DOHH2 (cell line): ENCODE measurements at regions not wholly inside any gene's neighbourhood (a gene's known extent, or its start where the extent isn't known, plus 50 kb on each side); places are given as distances from the start of the nearest gene placed in this dataset.

Experiments used
- H3F3A ChIP-seq: fragments of 200-600 bp; sonication (generic), shearing (Covaris generic); 2 replicates; pipeline ENCODE4 v1.6.0; 2016; ENCODE audit warnings: antibody characterized with exemption, mild to moderate bottlenecking; ENCODE audit not compliant: control insufficient read depth, insufficient read depth
- H3K27ac ChIP-seq: fragments of 200-600 bp; sonication (generic); 2 replicates; pipeline ENCODE4 v1.5.1; 2014; ENCODE audit warnings: low read depth, mild to moderate bottlenecking, low read length, moderate library complexity
- H3K27me3 ChIP-seq: fragments of 200-600 bp; sonication (generic); 2 replicates; pipeline ENCODE4 v1.6.1; 2014; ENCODE audit warnings: mild to moderate bottlenecking, low read length, mixed read lengths; ENCODE audit not compliant: control insufficient read depth
- H3K36me3 ChIP-seq: fragments of 200-600 bp; sonication (generic); 2 replicates; pipeline ENCODE4 v1.6.1; 2014; ENCODE audit warnings: mild to moderate bottlenecking, low read length, moderate library complexity, mixed read lengths; ENCODE audit not compliant: control insufficient read depth
- H3K4me1 ChIP-seq: fragments of 200-600 bp; sonication (generic); 2 replicates; pipeline ENCODE4 v1.6.1; 2014; ENCODE audit warnings: mild to moderate bottlenecking, low read length, mixed read lengths; ENCODE audit not compliant: control insufficient read depth
- H3K4me2 ChIP-seq: fragments of 200-600 bp; sonication (generic); 2 replicates; pipeline ENCODE4 v1.6.0; 2014; ENCODE audit warnings: mild to moderate bottlenecking, low read length, moderate library complexity
- H3K4me3 ChIP-seq: fragments of 200-600 bp; sonication (generic); 2 replicates; pipeline ENCODE4 v1.5.1; 2014; ENCODE audit warnings: mild to moderate bottlenecking, low read length, mixed read lengths
- H3K79me2 ChIP-seq: fragments of 200-600 bp; sonication (generic); 2 replicates; pipeline ENCODE4 v1.6.1; 2014; ENCODE audit warnings: mild to moderate bottlenecking, low read length, mixed read lengths; ENCODE audit not compliant: control insufficient read depth
- H3K9me2 ChIP-seq: fragments of 200-600 bp; sonication (generic); replicated peaks from 2 replicates; pipeline ENCODE4 v1.6.1; 2014; ENCODE audit warnings: mild to moderate bottlenecking, low read length, mixed read lengths; ENCODE audit not compliant: control insufficient read depth
- H3K9me3 ChIP-seq: fragments of 200-600 bp; sonication (generic); 2 replicates; pipeline ENCODE4 v1.6.1; 2014; ENCODE audit warnings: antibody characterized with exemption, low read length, mixed read lengths; ENCODE audit not compliant: control insufficient read depth, insufficient read depth
- H4K20me1 ChIP-seq: fragments of 200-600 bp; sonication (generic); 2 replicates; pipeline ENCODE4 v1.6.0; 2014; ENCODE audit warnings: low read depth, mild to moderate bottlenecking, antibody characterized with exemption, low read length, moderate library complexity; ENCODE audit not compliant: control insufficient read depth, insufficient read depth
- EZH2phosphoT487 ChIP-seq: fragments of 200-600 bp; sonication (generic); IDR thresholded peaks from 2 replicates; pipeline ENCODE4 v1.6.1; 2017; ENCODE audit warnings: borderline replicate concordance, mild to moderate bottlenecking, antibody characterized with exemption, low read length, moderate library complexity, mixed read lengths
- TF ChIP-seq, protein P1 (sequence below): fragments of 200-600 bp; sonication (generic); IDR thresholded peaks from one replicate; pipeline ENCODE4 v1.5.1; 2014; ENCODE audit warnings: antibody characterized with exemption, mild to moderate bottlenecking, low read depth, low read length; ENCODE audit not compliant: poor library complexity, severe bottlenecking

DNA sequence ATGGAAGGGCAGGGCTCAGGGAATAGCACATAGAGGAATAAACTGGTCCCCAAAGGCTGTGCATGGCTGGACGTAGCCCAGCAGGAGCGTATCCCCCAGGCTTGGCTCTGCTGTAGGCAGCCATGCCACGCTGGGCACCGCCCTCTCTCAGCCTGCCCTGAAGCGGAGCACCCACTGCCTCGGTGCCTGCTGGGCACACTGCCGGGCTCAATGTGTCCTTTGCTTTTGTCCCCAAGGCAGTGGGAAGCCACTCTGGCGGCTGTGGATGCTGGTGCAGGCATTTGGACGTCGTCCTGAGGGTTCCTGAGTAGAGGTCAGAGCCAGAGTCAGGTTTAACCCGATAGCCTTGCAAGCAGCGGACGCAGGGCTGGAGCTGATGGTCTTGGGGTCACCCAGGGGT lies 141.0 kb downstream of the ENGASE start:
- TF ChIP-seq, protein P1, sequence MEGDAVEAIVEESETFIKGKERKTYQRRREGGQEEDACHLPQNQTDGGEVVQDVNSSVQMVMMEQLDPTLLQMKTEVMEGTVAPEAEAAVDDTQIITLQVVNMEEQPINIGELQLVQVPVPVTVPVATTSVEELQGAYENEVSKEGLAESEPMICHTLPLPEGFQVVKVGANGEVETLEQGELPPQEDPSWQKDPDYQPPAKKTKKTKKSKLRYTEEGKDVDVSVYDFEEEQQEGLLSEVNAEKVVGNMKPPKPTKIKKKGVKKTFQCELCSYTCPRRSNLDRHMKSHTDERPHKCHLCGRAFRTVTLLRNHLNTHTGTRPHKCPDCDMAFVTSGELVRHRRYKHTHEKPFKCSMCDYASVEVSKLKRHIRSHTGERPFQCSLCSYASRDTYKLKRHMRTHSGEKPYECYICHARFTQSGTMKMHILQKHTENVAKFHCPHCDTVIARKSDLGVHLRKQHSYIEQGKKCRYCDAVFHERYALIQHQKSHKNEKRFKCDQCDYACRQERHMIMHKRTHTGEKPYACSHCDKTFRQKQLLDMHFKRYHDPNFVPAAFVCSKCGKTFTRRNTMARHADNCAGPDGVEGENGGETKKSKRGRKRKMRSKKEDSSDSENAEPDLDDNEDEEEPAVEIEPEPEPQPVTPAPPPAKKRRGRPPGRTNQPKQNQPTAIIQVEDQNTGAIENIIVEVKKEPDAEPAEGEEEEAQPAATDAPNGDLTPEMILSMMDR = no peak
- TF ChIP-seq EZH2phosphoT487 = no peak
- Histone ChIP-seq H3K4me1 (no peaks in the 10 kb centered on the region), H3K27me3 (no peaks in the 10 kb centered on the region)

GRCh38 chr17:79214940-79215604 lies 140.4 kb downstream of the ENGASE start:
- Histone ChIP-seq H3K27me3 (no peaks in the 10 kb centered on the region), H3K4me3 (no peak overlapping the region)

More for the DNA sequence above, 141.0 kb downstream of the ENGASE start:
- no peaks in the 10 kb centered on the region for H3K9me2 ChIP-seq
- no peak overlapping the region for H3K4me2 ChIP-seq
- H3K27ac ChIP-seq = no peak overlapping the region
- H4K20me1 ChIP-seq = no peaks in the 10 kb centered on the region
- H3K36me3 ChIP-seq = no peaks in the 10 kb centered on the region
- H3K79me2 ChIP-seq = no peaks in the 10 kb centered on the region
- H3K9me3 ChIP-seq = no peaks in the 10 kb centered on the region
- no peaks in the 10 kb centered on the region for H3F3A ChIP-seq
- no peak overlapping the region for H3K4me3 ChIP-seq

GRCh38 chr17:79214459-79214858 lies 139.8 kb downstream of the ENGASE start:
- no peak overlapping the region for H3K4me3 ChIP-seq
- H3K79me2 ChIP-seq = no peaks in the 10 kb centered on the region
- H3K27ac ChIP-seq = no peak overlapping the region
- no peaks in the 10 kb centered on the region for H3K4me1 ChIP-seq
- H3K9me3 ChIP-seq = no peaks in the 10 kb centered on the region
- TF ChIP-seq, protein P1 = no peak
- TF ChIP-seq EZH2phosphoT487 = no peak
- no peak overlapping the region for H3K4me2 ChIP-seq
- no peaks in the 10 kb centered on the region for H3K27me3 ChIP-seq
- no peaks in the 10 kb centered on the region for H4K20me1 ChIP-seq
- no peaks in the 10 kb centered on the region for H3K9me2 ChIP-seq
- H3K36me3 ChIP-seq = no peaks in the 10 kb centered on the region
- no peaks in the 10 kb centered on the region for H3F3A ChIP-seq

More at GRCh38 chr17:79214940-79215604, 140.4 kb downstream of the ENGASE start:
- Histone ChIP-seq H4K20me1 (no peaks in the 10 kb centered on the region), H3K27ac (no peak overlapping the region), H3F3A (no peaks in the 10 kb centered on the region), H3K4me2 (no peak overlapping the region), H3K79me2 (no peaks in the 10 kb centered on the region), H3K9me3 (no peaks in the 10 kb centered on the region), H3K9me2 (no peaks in the 10 kb centered on the region), H3K4me1 (no peaks in the 10 kb centered on the region), H3K36me3 (no peaks in the 10 kb centered on the region)
- TF ChIP-seq EZH2phosphoT487 = no peak

DNA sequence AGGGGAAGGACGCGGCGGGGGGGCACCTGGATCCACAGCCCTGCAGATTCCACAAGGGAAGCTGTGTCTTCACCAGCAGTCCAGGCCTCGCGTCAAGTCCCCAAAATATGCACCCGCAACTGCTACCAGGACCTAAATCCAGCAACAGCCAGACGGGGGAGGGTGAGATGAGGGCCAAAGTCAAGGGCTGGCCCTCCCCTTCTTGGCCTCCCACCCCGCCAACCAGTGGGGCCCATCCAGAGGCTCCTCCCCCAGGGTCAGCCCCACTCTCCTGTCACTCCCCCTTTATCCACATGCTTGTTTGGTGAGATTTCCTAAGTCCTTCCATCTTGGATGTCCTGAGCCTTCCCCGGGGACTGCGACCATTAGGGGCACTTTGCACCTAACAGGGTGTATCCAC lies 138.7 kb downstream of the ENGASE start:
- Histone ChIP-seq H3K79me2 (no peaks in the 10 kb centered on the region), H3K4me2 (no peak overlapping the region), H3K36me3 (no peaks in the 10 kb centered on the region), H3K9me3 (no peaks in the 10 kb centered on the region), H3K27me3 (no peaks in the 10 kb centered on the region), H3K9me2 (no peaks in the 10 kb centered on the region), H4K20me1 (no peaks in the 10 kb centered on the region), H3K4me1 (no peaks in the 10 kb centered on the region), H3F3A (no peaks in the 10 kb centered on the region), H3K27ac (no peak overlapping the region), H3K4me3 (no peak overlapping the region)
- TF ChIP-seq EZH2phosphoT487 = no peak
- TF ChIP-seq, protein P1 = no peak
